Transverse colon (tissue), 4 donors: ENCODE measurements at regions not wholly inside any gene's neighbourhood (a gene's known extent, or its start where the extent isn't known, plus 50 kb on each side); places are given as distances from the start of the nearest gene placed in this dataset.

ENCODE experiments used
- EP300 ChIP-seq: sonication (generic); formaldehyde crosslinking; IDR thresholded peaks from one replicate; pipeline ENCODE4 v1.6.1; 2017; ENCODE audit warnings: antibody characterized with exemption, low read depth
- POLR2A ChIP-seq: fragments of 450-650 bp; IDR thresholded peaks from one replicate; pipeline ENCODE4 v1.6.1; 2016; ENCODE audit warnings: antibody characterized with exemption, mild to moderate bottlenecking, moderate library complexity
- POLR2AphosphoS5 ChIP-seq, 3 donors: sonication (generic); formaldehyde crosslinking; IDR thresholded peaks; one replicate each; pipeline ENCODE4 v1.6.1; 2016; ENCODE audit warnings: antibody characterized with exemption in 3 of 3
- TF ChIP-seq, protein P1 (sequence below), 5 experiments: fragments of 200-600 bp in 3 of 5; fragments of 450-650 bp in 2 of 5; sonication (generic) in 3 of 5; IDR thresholded peaks; 1 replicate in 2 of 5; 2 replicates in 3 of 5; pipeline ENCODE4 v1.5.1; 2016 to 2017; ENCODE audit warnings: antibody characterized with exemption in 5 of 5, inconsistent platforms in 3 of 5, mild to moderate bottlenecking in 2 of 5, moderate library complexity in 1 of 5

DNA sequence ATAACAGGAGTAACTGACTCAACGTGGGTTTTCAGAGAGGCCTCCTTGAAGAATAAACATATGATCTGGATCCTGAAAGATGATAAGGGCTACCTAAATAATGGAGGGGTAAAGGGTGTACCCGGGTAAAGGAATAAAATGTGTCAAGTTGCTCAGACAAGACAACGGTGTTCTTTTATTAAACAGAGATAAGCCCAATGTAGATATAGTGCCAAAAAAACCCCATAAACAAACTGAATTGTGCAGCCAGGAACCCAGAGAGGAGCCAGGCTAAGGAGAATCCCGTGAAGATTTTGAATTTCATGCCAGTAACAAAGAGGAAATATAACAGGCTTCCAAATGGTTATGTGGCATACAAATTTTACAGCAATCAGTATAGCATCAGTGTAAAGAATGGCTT lies 618.2 kb downstream of the CPS1 start:
- TF ChIP-seq, protein P1, sequence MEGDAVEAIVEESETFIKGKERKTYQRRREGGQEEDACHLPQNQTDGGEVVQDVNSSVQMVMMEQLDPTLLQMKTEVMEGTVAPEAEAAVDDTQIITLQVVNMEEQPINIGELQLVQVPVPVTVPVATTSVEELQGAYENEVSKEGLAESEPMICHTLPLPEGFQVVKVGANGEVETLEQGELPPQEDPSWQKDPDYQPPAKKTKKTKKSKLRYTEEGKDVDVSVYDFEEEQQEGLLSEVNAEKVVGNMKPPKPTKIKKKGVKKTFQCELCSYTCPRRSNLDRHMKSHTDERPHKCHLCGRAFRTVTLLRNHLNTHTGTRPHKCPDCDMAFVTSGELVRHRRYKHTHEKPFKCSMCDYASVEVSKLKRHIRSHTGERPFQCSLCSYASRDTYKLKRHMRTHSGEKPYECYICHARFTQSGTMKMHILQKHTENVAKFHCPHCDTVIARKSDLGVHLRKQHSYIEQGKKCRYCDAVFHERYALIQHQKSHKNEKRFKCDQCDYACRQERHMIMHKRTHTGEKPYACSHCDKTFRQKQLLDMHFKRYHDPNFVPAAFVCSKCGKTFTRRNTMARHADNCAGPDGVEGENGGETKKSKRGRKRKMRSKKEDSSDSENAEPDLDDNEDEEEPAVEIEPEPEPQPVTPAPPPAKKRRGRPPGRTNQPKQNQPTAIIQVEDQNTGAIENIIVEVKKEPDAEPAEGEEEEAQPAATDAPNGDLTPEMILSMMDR (IDR thresholded peaks at IDR 0.05) = no peak
- TF ChIP-seq EP300 = no peak
- TF ChIP-seq POLR2A = no peak
- TF ChIP-seq POLR2AphosphoS5 (IDR thresholded peaks at IDR 0.05) = no peak
